H9 (cell line): ENCODE measurements at regions not wholly inside any gene's neighbourhood (a gene's known extent, or its start where the extent isn't known, plus 50 kb on each side); places are given as distances from the start of the nearest gene placed in this dataset.

Source experiments
- DNase-seq: peaks from one replicate; pipeline ENCODE4 v3.0.0-alpha.2; 2017
- H2AFZ ChIP-seq: one replicate; pipeline ENCODE4 v1.6.1; 2013; ENCODE audit warnings: mild to moderate bottlenecking, low read length, control low read depth, moderate library complexity
- H2AK5ac ChIP-seq: 2 replicates; pipeline ENCODE4 v1.6.1; 2013; ENCODE audit warnings: low read length, control low read depth, mixed read lengths; ENCODE audit not compliant: insufficient read length
- H2BK120ac ChIP-seq: one replicate; pipeline ENCODE4 v1.6.1; 2013; ENCODE audit warnings: low read depth, mild to moderate bottlenecking, low read length, control low read depth, inconsistent platforms; ENCODE audit not compliant: poor library complexity, severe bottlenecking
- H2BK12ac ChIP-seq: 2 replicates; pipeline ENCODE4 v1.6.1; 2013; ENCODE audit warnings: low read length, control low read depth, mixed read lengths, low read depth; ENCODE audit not compliant: insufficient read length
- H2BK15ac ChIP-seq: 2 replicates; pipeline ENCODE4 v1.6.1; 2013; ENCODE audit warnings: low read depth, low read length, control low read depth
- H2BK20ac ChIP-seq: one replicate; pipeline ENCODE4 v1.6.1; 2013; ENCODE audit warnings: low read depth, mild to moderate bottlenecking, low read length, control low read depth, inconsistent platforms; ENCODE audit not compliant: poor library complexity, severe bottlenecking
- H2BK5ac ChIP-seq: 2 replicates; pipeline ENCODE4 v1.6.1; 2013; ENCODE audit warnings: low read length, control low read depth, mixed read lengths; ENCODE audit not compliant: insufficient read length
- H3K14ac ChIP-seq: 2 replicates; pipeline ENCODE4 v1.6.1; 2013; ENCODE audit warnings: low read length, control low read depth; ENCODE audit not compliant: insufficient read depth
- H3K18ac ChIP-seq: 2 replicates; pipeline ENCODE4 v1.6.1; 2013; ENCODE audit warnings: low read depth, mild to moderate bottlenecking, mixed read lengths, low read length, control low read depth; ENCODE audit not compliant: insufficient read length
- H3K23ac ChIP-seq: 2 replicates; pipeline ENCODE4 v1.6.1; 2013; ENCODE audit warnings: low read length, control low read depth, mixed read lengths, low read depth; ENCODE audit not compliant: insufficient read length
- H3K23me2 ChIP-seq: 2 replicates; pipeline ENCODE4 v1.6.1; 2013; ENCODE audit warnings: low read depth, mild to moderate bottlenecking, mixed read lengths, low read length, control low read depth; ENCODE audit not compliant: insufficient read length, poor library complexity, severe bottlenecking
- H3K27ac ChIP-seq: 2 replicates; pipeline ENCODE4 v1.5.1; 2013; ENCODE audit warnings: low read length, control low read depth, mixed read lengths, low read depth; ENCODE audit not compliant: insufficient read length
- H3K27me3 ChIP-seq: 2 replicates; pipeline ENCODE4 v1.6.1; 2013; ENCODE audit warnings: low read length, control low read depth, inconsistent platforms; ENCODE audit not compliant: insufficient read depth
- H3K4ac ChIP-seq: 2 replicates; pipeline ENCODE4 v1.6.1; 2013; ENCODE audit warnings: low read depth, mild to moderate bottlenecking, control low read depth, inconsistent platforms, low read length, moderate library complexity
- H3K4me1 ChIP-seq: 2 replicates; pipeline ENCODE4 v1.6.1; 2013; ENCODE audit warnings: low read length, control low read depth, inconsistent platforms; ENCODE audit not compliant: insufficient read depth
- H3K4me2 ChIP-seq: 2 replicates; pipeline ENCODE4 v1.6.1; 2013; ENCODE audit warnings: low read length, control low read depth, mixed read lengths; ENCODE audit not compliant: insufficient read length, insufficient read depth
- H3K56ac ChIP-seq: 2 replicates; pipeline ENCODE4 v1.6.1; 2013; ENCODE audit warnings: low read depth, mild to moderate bottlenecking, mixed read lengths, low read length, control low read depth; ENCODE audit not compliant: insufficient read length
- H3K79me1 ChIP-seq: 2 replicates; pipeline ENCODE4 v1.6.1; 2013; ENCODE audit warnings: low read depth, mild to moderate bottlenecking, moderate library complexity, low read length, control low read depth, inconsistent platforms; ENCODE audit not compliant: insufficient read depth, poor library complexity, severe bottlenecking
- H3K79me2 ChIP-seq: 2 replicates; pipeline ENCODE4 v1.6.1; 2013; ENCODE audit warnings: low read length, control low read depth, inconsistent platforms; ENCODE audit not compliant: insufficient read depth
- H3K9ac ChIP-seq: 2 replicates; pipeline ENCODE4 v1.6.1; 2013; ENCODE audit warnings: low read length, control low read depth, mixed read lengths; ENCODE audit not compliant: insufficient read length; ENCODE audit errors: extremely low read depth
- H3K9me3 ChIP-seq: one replicate; pipeline ENCODE4 v1.6.1; 2013; ENCODE audit warnings: low read depth, low read length, inconsistent platforms; ENCODE audit not compliant: control insufficient read depth
- H3T11ph ChIP-seq: one replicate; pipeline ENCODE4 v1.6.1; 2013; ENCODE audit warnings: mild to moderate bottlenecking, low read length, control low read depth, inconsistent platforms
- H4K20me1 ChIP-seq: one replicate; pipeline ENCODE4 v1.6.1; 2013; ENCODE audit not compliant: control insufficient read depth, insufficient read length, insufficient read depth
- H4K5ac ChIP-seq: 2 replicates; pipeline ENCODE4 v1.6.1; 2013; ENCODE audit warnings: low read depth, mild to moderate bottlenecking, mixed read lengths, low read length, control low read depth; ENCODE audit not compliant: insufficient read length
- H4K8ac ChIP-seq: replicated peaks from 2 replicates; pipeline ENCODE4 v1.6.1; 2013; ENCODE audit warnings: low read length, control low read depth, mixed read lengths, low read depth; ENCODE audit not compliant: insufficient read length
- H4K91ac ChIP-seq: 2 replicates; pipeline ENCODE4 v1.6.1; 2013; ENCODE audit warnings: low read depth, mild to moderate bottlenecking, moderate library complexity, mixed read lengths, low read length, control low read depth; ENCODE audit not compliant: insufficient read length
- H3K27ac Mint-ChIP-seq, 3 experiments: 2 replicates in 2 of 3; 3 replicates in 1 of 3; pipeline ENCODE4 v1.8.0; 2020 to 2021; ENCODE audit warnings: mixed read lengths in 3 of 3, mild to moderate bottlenecking in 1 of 3, moderate library complexity in 1 of 3
- H3K27me3 Mint-ChIP-seq: 2 replicates; pipeline ENCODE4 v1.8.0; 2021; ENCODE audit warnings: low read depth, mild to moderate bottlenecking, moderate library complexity, mixed read lengths
- H3K36me3 Mint-ChIP-seq, 3 experiments: 2 replicates in 2 of 3; 3 replicates in 1 of 3; pipeline ENCODE4 v1.8.0; 2020 to 2021; ENCODE audit warnings: low read depth in 3 of 3, mixed read lengths in 3 of 3; ENCODE audit not compliant: insufficient read depth in 1 of 3
- H3K4me1 Mint-ChIP-seq, 2 experiments: 2 replicates each; pipeline ENCODE4 v1.8.0; 2020; ENCODE audit warnings: mixed read lengths in 2 of 2
- H3K4me3 Mint-ChIP-seq, 2 experiments: 2 replicates in 1 of 2; 3 replicates in 1 of 2; pipeline ENCODE4 v1.8.0; 2020 to 2021; ENCODE audit warnings: mild to moderate bottlenecking in 2 of 2, mixed read lengths in 2 of 2, moderate library complexity in 1 of 2
- H3K9me3 Mint-ChIP-seq, 2 experiments: 2 replicates in 1 of 2; 3 replicates in 1 of 2; pipeline ENCODE4 v1.8.0; 2020; ENCODE audit warnings: mild to moderate bottlenecking in 2 of 2, mixed read lengths in 2 of 2, moderate library complexity in 1 of 2
- CTCF ChIP-seq: fragments of 200-600 bp; sonication (generic); conservative IDR thresholded peaks from 3 replicates; pipeline ENCODE4 v1.8.0; 2021; ENCODE audit warnings: antibody characterized with exemption, mild to moderate bottlenecking
- WGBS: extraction: QIAGEN DNeasy Blood & Tissue Kit; methylation state at CpG from one replicate; pipeline ENCODE4 v1.1.7; 2013; ENCODE audit warnings: missing lambda C conversion rate, low lambda C conversion rate, mixed read lengths; ENCODE audit not compliant: insufficient read length; ENCODE audit errors: extremely low coverage; 5-methylcytosine and 5-hydroxymethylcytosine counted together

- Histone ChIP-seq H2BK12ac (no peak overlapping the region), H3K23me2 (no peaks in the 10 kb centered on the region), H2BK5ac (no peak overlapping the region), H3K4ac (no peak overlapping the region), H3K4me1 (no peaks in the 10 kb centered on the region), H3K27me3 (no peaks in the 10 kb centered on the region), H3K79me2 (no peaks in the 10 kb centered on the region), H3K79me1 (no peaks in the 10 kb centered on the region), H4K5ac (no peak overlapping the region), H2BK20ac (no peak overlapping the region), H3K23ac (no peak overlapping the region), H2BK15ac (no peak overlapping the region), H3K9me3 (peaks cover 6% of the 10 kb centered on the region), H2AFZ (no peak overlapping the region), H3K14ac (peak overlapping the region; percentile 30; the same call in 1 of the 2 replicates), H4K8ac (no peak overlapping the region), H3K18ac (no peak overlapping the region), H4K20me1 (no peaks in the 10 kb centered on the region), H3K9ac (no peak overlapping the region), H3K56ac (no peak overlapping the region), H2AK5ac (no peak overlapping the region), H3K27ac (no peak overlapping the region), H3T11ph (no peak overlapping the region), H4K91ac (no peak overlapping the region), H3K4me2 (no peak overlapping the region), H2BK120ac (no peak overlapping the region)
- WGBS = no CpG with 5 or more reads among the region's 18 CpGs
- no peak for DNase-seq
- Mint-ChIP-seq H3K27ac (no peak overlapping the region), H3K27me3 (peaks cover 7% of the 10 kb centered on the region), H3K9me3 (peaks cover 19 to 23% of the 10 kb centered on the region in 2 experiments), H3K4me3 (no peak overlapping the region), H3K36me3 (peaks cover 0 to 7% (median 3%) of the 10 kb centered on the region in 3 experiments; a peak in 1 of 7 replicates), H3K4me1 (no peaks in the 10 kb centered on the region)
- no peak for TF ChIP-seq CTCF
These were observed 61.0 kb upstream of the ADAMTS2 start for GRCh38 chr5:179406031-179406961.
